ENCODE measurements at regions not wholly inside any gene's neighbourhood (a gene's known extent, or its start where the extent isn't known, plus 50 kb on each side); places are given as distances from the start of the nearest gene placed in this dataset.

- TF ChIP-seq CTCF (conservative IDR thresholded peaks at IDR 0.05; ENCODE audit: low read length) (no peak), EZH2phosphoT487 (IDR thresholded peaks at IDR 0.05; ENCODE audit: borderline replicate concordance) (no peak)
Observed at GRCh38 chr9:107110153-107110552, 172.9 kb upstream of the RAD23B start.

All from Loucy (cell line).